ENCODE measurements at regions not wholly inside any gene's neighbourhood (a gene's known extent, or its start where the extent isn't known, plus 50 kb on each side); places are given as distances from the start of the nearest gene placed in this dataset.

DNA sequence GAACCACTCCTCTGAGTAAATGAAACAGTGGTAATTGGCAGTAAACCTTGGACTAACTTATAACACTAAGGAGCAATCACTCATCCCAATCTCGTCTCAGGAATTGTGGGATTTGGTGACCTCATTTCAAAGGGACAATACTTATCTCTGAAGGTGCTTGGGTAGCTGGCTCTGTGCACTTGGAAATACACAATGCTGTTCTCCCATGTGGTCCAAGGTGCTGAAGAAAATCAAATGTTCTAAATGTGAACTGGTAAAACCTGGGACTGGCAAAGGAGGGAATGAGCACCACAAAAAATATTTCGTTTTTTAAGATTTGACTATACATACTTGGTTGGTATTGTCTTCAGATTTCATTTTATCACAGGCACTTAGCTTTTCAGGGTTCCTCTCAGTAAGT, 1193.0 kb downstream of the SORCS1 start:
- no peak overlapping the region for H3K27ac ChIP-seq
- TF ChIP-seq, protein P1, sequence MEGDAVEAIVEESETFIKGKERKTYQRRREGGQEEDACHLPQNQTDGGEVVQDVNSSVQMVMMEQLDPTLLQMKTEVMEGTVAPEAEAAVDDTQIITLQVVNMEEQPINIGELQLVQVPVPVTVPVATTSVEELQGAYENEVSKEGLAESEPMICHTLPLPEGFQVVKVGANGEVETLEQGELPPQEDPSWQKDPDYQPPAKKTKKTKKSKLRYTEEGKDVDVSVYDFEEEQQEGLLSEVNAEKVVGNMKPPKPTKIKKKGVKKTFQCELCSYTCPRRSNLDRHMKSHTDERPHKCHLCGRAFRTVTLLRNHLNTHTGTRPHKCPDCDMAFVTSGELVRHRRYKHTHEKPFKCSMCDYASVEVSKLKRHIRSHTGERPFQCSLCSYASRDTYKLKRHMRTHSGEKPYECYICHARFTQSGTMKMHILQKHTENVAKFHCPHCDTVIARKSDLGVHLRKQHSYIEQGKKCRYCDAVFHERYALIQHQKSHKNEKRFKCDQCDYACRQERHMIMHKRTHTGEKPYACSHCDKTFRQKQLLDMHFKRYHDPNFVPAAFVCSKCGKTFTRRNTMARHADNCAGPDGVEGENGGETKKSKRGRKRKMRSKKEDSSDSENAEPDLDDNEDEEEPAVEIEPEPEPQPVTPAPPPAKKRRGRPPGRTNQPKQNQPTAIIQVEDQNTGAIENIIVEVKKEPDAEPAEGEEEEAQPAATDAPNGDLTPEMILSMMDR (IDR thresholded peaks at IDR 0.05) = no peak
- TF ChIP-seq ZFX (IDR thresholded peaks at IDR 0.05; ENCODE audit: borderline replicate concordance) = no peak

- H3K27ac ChIP-seq = no peak overlapping the region
- TF ChIP-seq ZFX (IDR thresholded peaks at IDR 0.05; ENCODE audit: borderline replicate concordance) = no peak
- TF ChIP-seq, protein P1 (IDR thresholded peaks at IDR 0.05) = no peak
These were observed 1194.6 kb downstream of the SORCS1 start for GRCh38 chr10:105969884-105970377.

DNA sequence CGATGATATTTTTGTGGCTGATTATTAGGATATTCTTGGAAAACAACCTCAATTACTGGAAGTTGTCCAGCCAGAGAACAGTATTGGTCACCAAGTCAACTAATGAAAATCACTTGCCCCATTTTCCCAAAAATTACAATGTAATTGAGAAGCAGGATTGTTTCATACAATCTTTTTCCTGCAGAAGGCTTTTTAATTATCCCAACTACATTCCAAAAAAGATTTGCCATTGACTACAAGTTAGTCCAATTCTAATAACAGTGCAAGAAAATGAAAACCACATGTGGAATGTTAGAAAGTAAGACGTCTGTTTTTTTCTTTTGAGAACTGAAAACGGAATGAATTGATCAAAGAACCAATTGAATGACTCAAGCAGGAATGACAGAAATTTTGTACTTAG, 1195.8 kb downstream of the SORCS1 start:
- H3K27ac ChIP-seq = no peak overlapping the region
- no peak for TF ChIP-seq ZFX (IDR thresholded peaks at IDR 0.05; ENCODE audit: borderline replicate concordance)
- TF ChIP-seq, protein P1 (IDR thresholded peaks at IDR 0.05) = no peak

DNA sequence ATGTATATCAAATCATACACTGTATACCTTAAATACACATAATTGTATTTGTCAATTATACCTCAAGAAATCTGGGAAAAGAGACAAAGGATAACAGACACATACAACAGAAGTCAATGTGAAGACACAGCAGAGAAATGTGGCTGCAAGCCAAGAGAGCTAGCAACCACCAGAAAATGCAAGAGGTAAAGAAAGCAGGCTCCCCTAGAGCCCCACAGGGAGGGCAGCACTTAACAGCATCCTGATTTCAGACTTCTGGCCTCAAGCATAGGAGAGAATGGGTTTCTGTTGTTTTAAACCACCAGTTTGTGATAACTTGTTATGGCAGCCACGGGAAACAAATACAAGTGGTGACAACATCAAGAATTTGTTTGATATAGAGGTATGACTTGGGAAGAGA, 1197.2 kb downstream of the SORCS1 start:
- no peak overlapping the region for H3K27ac ChIP-seq
- no peak for TF ChIP-seq ZFX (IDR thresholded peaks at IDR 0.05; ENCODE audit: borderline replicate concordance)
- TF ChIP-seq, protein P1 (IDR thresholded peaks at IDR 0.05) = no peak

GRCh38 chr10:105965141-105965540, 1199.4 kb downstream of the SORCS1 start:
- no peak overlapping the region for H3K27ac ChIP-seq
- no peak for TF ChIP-seq ZFX (IDR thresholded peaks at IDR 0.05; ENCODE audit: borderline replicate concordance)
- TF ChIP-seq, protein P1 (IDR thresholded peaks at IDR 0.05) = no peak

DNA sequence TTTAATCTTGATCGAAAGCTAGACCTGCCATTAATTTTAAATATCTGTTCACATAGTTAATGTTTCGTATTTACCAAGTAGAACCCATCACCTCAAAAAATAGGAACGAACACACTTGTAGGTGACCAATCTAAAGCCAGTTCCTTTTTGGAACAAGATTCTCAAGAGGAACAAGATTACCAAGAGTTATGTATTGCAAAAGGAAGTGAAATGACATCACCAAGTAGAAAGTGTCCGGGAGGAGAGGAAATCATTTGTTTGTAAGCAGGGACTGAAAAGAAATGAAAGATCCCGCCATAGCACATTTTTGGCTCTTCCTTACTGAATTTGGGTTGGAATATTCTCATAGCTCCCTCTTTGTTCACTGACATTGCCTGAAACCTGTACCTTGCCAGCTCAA, 1200.5 kb downstream of the SORCS1 start:
- no peak for TF ChIP-seq ZFX (IDR thresholded peaks at IDR 0.05; ENCODE audit: borderline replicate concordance)
- TF ChIP-seq, protein P1 (IDR thresholded peaks at IDR 0.05) = no peak
- no peak overlapping the region for H3K27ac ChIP-seq

DNA sequence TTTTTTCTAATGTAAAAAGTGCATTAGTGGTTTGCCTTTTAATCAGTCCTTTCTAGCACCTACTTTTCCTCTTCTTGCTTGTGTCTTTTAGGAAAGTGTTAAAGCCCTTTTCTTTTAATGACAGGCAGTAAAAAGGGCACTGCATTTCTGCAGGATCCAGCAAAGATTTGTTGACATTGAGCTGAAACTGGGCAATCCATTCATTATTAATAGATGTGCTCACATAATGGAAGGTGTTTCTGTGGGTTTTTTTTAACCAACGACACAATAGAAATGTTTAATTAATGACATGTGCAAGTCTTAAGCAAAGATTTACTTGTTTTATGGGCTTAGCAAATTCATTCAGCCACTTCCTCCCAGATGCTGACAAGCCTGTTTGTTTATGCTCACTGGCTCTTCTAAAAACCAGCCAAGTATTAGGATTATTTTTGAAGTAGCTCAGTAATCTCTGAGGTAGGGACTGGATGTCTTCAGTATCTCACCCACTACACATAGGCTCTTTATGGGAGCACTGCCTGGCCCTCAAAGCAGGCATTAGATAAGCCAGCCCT, 1201.1 kb downstream of the SORCS1 start:
- H3K27ac ChIP-seq = no peak overlapping the region
- no peak for TF ChIP-seq ZFX (IDR thresholded peaks at IDR 0.05; ENCODE audit: borderline replicate concordance)
- TF ChIP-seq, protein P1 (IDR thresholded peaks at IDR 0.05) = no peak

Measured in 22Rv1 (cell line).